Kidney (tissue), 13 donors: ENCODE measurements at regions not wholly inside any gene's neighbourhood (a gene's known extent, or its start where the extent isn't known, plus 50 kb on each side); places are given as distances from the start of the nearest gene placed in this dataset.

Experiments used
- DNase-seq, 5 donors: peaks; one replicate each; pipeline ENCODE4 v3.0.0-alpha.2; 2013 to 2020
- FAIRE-seq: peaks from 2 replicates; lab custom pipeline; 2012; peaks lifted over from hg19 to GRCh38; lab: Jason Lieb, UNC
- H3K27ac ChIP-seq, 2 donors: one replicate each; pipeline ENCODE4 v1.7.0; 2013; ENCODE audit warnings: low read depth in 2 of 2, low read length in 2 of 2, inconsistent platforms in 1 of 2
- H3K27me3 ChIP-seq: one replicate; pipeline ENCODE4 v1.7.1; 2013; ENCODE audit warnings: low read length, inconsistent platforms; ENCODE audit not compliant: control insufficient read depth, insufficient read depth
- H3K36me3 ChIP-seq, 3 donors: one replicate each; pipeline versions ENCODE4 v1.7.0 to v1.7.1; 2013; ENCODE audit warnings: low read length in 3 of 3, control low read depth in 1 of 3, inconsistent platforms in 1 of 3; ENCODE audit not compliant: insufficient read depth in 3 of 3, control insufficient read depth in 2 of 3
- H3K4me1 ChIP-seq, 3 donors: one replicate each; pipeline versions ENCODE4 v1.7.0 to v1.7.1; 2013; ENCODE audit warnings: low read length in 3 of 3, inconsistent platforms in 1 of 3, low read depth in 1 of 3; ENCODE audit not compliant: control insufficient read depth in 2 of 3, insufficient read depth in 2 of 3
- H3K4me3 ChIP-seq, 3 donors: one replicate each; pipeline versions ENCODE4 v1.7.0 to v1.8.1; 2013; ENCODE audit warnings: low read length in 3 of 3, control low read depth in 1 of 3, inconsistent platforms in 1 of 3
- H3K9ac ChIP-seq, 3 donors: one replicate each; pipeline versions ENCODE4 v1.7.0 to v1.7.1; 2013; ENCODE audit warnings: low read length in 3 of 3, control low read depth in 1 of 3, inconsistent platforms in 1 of 3
- H3K9me3 ChIP-seq, 3 donors: one replicate each; pipeline versions ENCODE4 v1.7.0 to v1.7.1; 2013; ENCODE audit warnings: low read length in 3 of 3, control low read depth in 1 of 3, inconsistent platforms in 1 of 3; ENCODE audit not compliant: control insufficient read depth in 2 of 3, insufficient read depth in 1 of 3
- intact Hi-C: fragments of 100-400 bp; cut with DNase I; formaldehyde crosslinking; loops from one replicate; pipeline ENCODE4 v1.11.1; 2022
- TF ChIP-seq, protein P1 (sequence below): IDR thresholded peaks from 3 replicates; pipeline ENCODE4 v1.5.1; 2012; ENCODE audit warnings: mild to moderate bottlenecking, moderate library complexity, borderline replicate concordance; ENCODE audit not compliant: insufficient read depth; ENCODE audit errors: extremely low read depth
- donor health status: control.
- donor health status: control.
- donor health status: control.
- donor health status: control.
- donor health status: control.
- donor health status: DM: yes; HTN: yes; CAD: no.
- donor health status: Normal renal cell carcinoma (clear cell type).

GRCh38 chr2:6770006-6770405 lies 95.7 kb downstream of the CMPK2 start:
- H3K27me3 ChIP-seq: no peaks in the 10 kb centered on the region
- H3K9me3 ChIP-seq: peaks cover 0 to 3% (median 0%) of the 10 kb centered on the region in 3 donors
- intact Hi-C loops: no loop called here
- FAIRE-seq (no peak), DNase-seq (no peak)
- TF ChIP-seq, protein P1, sequence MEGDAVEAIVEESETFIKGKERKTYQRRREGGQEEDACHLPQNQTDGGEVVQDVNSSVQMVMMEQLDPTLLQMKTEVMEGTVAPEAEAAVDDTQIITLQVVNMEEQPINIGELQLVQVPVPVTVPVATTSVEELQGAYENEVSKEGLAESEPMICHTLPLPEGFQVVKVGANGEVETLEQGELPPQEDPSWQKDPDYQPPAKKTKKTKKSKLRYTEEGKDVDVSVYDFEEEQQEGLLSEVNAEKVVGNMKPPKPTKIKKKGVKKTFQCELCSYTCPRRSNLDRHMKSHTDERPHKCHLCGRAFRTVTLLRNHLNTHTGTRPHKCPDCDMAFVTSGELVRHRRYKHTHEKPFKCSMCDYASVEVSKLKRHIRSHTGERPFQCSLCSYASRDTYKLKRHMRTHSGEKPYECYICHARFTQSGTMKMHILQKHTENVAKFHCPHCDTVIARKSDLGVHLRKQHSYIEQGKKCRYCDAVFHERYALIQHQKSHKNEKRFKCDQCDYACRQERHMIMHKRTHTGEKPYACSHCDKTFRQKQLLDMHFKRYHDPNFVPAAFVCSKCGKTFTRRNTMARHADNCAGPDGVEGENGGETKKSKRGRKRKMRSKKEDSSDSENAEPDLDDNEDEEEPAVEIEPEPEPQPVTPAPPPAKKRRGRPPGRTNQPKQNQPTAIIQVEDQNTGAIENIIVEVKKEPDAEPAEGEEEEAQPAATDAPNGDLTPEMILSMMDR: no peak
- peaks cover 0 to 2% (median 0%) of the 10 kb centered on the region in 3 donors for H3K4me1 ChIP-seq
- H3K36me3 ChIP-seq: no peaks in the 10 kb centered on the region
- no peak overlapping the region for H3K27ac ChIP-seq
- H3K4me3 ChIP-seq: no peak overlapping the region
- no peak overlapping the region for H3K9ac ChIP-seq

GRCh38 chr2:6771634-6772611 lies 93.8 kb downstream of the CMPK2 start:
- H3K27me3 ChIP-seq: no peaks in the 10 kb centered on the region
- intact Hi-C loops: no loop called here
- H3K4me1 ChIP-seq: peaks cover 0 to 2% (median 0%) of the 10 kb centered on the region in 3 donors
- no peak overlapping the region for H3K4me3 ChIP-seq
- DNase-seq (peak in 4 of 5 donors; percentile 42 to 79 (median 68)), FAIRE-seq (no peak)
- H3K27ac ChIP-seq: no peak overlapping the region
- no peaks in the 10 kb centered on the region for H3K36me3 ChIP-seq
- TF ChIP-seq, protein P1: no peak
- H3K9ac ChIP-seq: no peak overlapping the region
- H3K9me3 ChIP-seq: peaks cover 0 to 3% (median 0%) of the 10 kb centered on the region in 3 donors

- TF ChIP-seq, protein P1: peak; percentile 95
- intact Hi-C loops: no loop called here
- H3K27me3 ChIP-seq: no peaks in the 10 kb centered on the region
- peak; percentile 81 to 92 (median 83) for DNase-seq
- no peak overlapping the region for H3K9ac ChIP-seq
- H3K4me1 ChIP-seq: peaks cover 0 to 2% (median 0%) of the 10 kb centered on the region in 3 donors
- no peaks in the 10 kb centered on the region for H3K36me3 ChIP-seq
- no peak overlapping the region for H3K4me3 ChIP-seq
- no peak for FAIRE-seq
- peaks cover 0 to 3% (median 0%) of the 10 kb centered on the region in 3 donors for H3K9me3 ChIP-seq
- H3K27ac ChIP-seq: no peak overlapping the region
Measured at GRCh38 chr2:6773007-6773693, 92.6 kb downstream of the CMPK2 start.
